Pons (tissue), 1 donor: ENCODE measurements at regions not wholly inside any gene's neighbourhood (a gene's known extent, or its start where the extent isn't known, plus 50 kb on each side); places are given as distances from the start of the nearest gene placed in this dataset.

Experiments used
- DNase-seq: peaks from one replicate; pipeline ENCODE4 v3.0.0-alpha.2; 2016; ENCODE audit warnings: low spot score

DNA sequence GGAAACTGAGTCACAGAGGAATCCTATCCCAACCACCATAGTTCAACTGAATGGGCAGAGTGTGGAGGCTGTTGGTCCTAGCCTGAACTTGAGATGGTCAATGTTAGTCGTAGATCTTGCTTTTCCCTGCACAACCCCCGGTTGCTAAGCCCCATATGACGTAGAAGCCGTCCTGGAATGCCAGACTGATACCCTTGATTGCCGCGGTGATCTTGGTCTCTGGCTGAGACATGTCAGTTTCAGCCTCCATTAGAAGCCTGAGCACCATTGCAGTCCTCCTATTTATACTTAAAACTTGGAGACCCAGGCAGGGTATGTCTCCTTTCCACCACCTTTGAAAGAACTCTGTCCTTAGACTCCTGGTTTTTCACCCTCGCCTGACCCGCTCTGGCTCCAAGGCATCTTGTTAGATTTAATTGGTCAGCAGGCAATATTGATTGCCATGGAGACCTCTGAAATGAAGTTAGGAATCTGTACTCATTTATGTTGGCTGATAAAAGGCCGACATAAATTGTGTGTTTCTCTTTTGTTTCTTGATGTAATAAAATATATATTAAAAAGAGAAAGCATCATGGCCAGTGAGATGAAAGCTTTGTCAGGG is 53.4 kb downstream of the RPLP1 start:
- no peak for DNase-seq

DNA sequence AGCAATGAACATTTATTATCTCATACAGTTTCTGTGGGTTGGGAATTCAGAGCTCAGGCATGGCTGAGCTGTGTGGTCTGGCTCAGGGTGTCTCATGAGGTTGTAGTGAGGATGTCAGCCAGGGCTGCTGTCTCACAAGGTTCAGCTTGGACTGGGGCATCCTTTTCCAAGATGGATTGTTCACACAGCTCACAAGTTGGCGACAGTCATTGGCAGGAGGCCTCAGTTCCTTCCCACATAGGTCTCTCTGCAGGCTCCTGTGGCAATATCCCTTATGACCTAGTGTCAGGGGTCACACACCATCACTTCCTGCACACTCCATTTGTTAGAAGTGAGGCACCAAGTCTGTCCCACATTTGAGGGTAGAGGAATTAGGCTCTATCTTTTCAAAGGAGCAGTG is 56.0 kb downstream of the RPLP1 start:
- no peak for DNase-seq

DNA sequence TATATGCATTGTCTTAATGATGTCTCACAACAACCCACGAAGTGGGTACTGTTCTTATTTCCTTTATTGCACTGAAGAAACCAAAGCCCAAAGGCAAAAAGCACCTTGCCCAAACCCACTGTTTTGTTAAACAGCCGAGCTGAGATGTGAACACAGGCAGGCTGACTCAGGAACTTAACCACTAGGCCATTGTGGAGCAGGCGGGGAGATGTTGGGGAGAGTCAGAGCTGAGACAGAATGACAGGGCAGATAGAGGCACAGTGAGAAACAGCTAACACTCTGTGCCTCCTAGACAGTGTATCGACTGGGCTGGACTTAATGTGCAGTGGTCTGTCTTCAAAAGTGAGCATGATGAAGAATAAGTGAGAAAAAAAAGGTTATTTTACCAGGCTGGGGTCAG is 56.5 kb downstream of the RPLP1 start:
- no peak for DNase-seq

DNA sequence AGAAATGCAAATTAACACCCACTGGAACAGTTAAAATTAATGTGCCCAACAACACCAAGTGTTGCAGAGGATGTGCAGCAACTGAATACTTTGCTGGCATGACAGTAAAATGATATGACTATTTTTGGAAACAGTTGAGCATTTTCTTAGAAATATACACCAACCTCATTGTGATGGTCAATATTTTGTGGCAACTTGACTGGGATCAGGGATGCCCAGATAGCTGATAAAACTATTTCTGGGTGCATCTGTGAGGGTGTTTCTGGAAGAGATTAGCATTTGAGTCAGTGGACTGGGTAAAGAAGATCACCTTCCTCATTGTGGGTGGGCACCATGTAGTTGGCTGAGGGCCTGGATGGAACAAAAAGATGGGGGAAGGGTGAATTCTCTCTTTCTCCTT is 57.9 kb downstream of the RPLP1 start:
- DNase-seq = no peak

DNA sequence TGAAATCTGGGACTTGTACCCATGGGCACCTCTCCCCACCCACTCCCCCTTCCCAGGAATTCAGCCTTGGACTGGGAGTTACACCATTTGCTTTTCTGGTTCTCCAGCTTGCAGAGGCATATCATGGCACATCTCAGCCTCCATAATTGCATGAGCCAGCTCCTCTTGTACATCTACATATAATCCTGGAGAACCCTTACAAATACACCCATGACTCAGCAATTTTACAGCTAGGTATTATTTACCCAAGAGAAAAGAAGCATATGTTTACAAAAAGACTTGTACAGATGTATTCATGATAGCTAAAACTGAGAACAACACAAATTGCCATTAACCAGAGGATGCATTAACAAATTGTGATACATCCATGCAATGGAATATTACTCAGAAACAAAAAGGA is 58.4 kb downstream of the RPLP1 start:
- no peak for DNase-seq

DNA sequence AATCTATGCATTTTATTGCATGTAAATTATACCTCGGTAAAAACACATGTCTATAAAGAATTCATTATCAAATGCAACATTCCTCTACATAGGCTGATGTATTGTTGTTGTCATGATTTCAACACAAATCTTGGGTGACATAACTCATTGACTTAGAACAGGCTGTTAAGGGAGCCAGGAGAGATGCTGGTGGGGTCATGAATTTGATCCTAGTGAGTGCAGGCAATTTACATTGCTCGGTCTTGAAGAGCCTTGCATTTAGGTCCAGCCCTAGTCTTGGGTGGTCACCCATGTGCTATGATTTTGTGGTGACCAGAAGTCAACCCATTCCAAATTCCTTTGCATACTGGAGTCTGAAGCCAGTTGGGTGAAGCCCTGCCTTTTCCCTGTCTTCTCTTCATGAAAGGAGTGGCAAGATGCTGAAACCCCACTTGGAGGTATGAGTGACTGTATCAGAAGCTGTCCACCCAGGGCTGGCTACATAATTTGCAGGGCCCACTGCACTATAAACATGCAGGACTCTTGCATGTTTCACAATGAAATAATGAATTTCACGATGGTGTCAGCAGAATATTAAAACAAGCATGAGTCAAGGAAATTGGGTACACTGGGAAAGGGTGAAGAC is 59.2 kb downstream of the RPLP1 start:
- DNase-seq = no peak

DNA sequence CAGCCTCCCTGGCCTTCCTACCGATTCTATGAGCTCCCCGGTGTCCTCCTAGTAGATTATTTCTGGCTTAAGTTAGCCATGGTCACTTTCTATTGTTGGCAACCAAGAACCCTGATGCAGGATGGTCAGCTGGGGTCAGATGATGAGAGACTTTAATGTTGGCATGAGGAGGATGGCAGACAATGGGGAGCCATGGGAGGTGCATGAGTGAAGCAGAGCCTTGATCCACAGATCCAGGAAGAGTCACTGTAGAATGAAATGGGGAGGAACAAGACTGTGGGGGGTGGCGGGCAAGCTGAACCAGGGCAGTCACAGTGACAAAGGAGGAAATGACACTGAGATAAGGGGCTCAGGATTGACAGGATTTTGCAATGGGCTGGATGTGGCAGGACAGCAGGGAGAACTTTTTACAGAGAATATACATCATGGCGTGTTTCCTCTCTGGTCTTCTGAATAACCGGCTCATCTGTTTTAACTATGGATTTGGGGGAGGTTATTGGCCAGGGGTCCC is 60.9 kb downstream of the RPLP1 start:
- DNase-seq = no peak

DNA sequence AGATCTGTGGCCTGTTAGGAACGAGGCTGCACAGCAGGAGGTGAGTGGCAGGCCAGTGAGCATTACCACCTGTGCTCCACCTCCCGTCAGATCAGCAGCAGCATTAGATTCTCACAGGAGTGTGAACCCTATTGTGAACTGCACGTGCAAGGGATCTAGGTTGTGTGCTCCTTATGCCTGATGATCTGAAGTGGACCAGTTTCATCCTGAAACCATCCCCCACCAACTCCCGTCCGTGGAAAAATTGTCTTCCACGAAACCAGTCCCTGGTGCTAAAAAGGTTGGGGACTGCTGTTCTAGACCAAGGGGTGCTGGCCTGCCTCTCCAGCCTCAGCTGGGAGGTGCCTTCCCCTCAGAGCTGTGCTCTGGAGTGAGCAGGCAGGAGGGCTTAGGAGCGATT is 61.4 kb downstream of the RPLP1 start:
- no peak for DNase-seq

DNA sequence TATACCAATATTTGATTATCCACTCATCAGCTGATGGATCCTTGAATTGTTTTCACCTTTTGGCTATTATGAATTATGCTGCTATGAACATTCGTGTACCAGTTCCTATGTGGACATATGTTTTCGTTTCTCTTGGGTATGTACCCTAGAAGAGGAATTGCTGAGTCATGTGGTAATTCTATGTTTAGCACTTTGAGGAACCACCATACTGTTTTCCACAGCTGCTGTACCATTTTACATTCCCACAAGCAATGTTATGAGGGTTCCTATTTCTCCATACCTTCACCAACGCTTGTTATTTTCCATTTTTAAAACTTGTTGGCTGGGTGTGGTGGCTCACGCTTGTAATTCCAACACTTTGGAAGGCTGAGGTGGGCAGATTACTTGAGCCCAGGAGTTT is 62.9 kb downstream of the RPLP1 start:
- no peak for DNase-seq

DNA sequence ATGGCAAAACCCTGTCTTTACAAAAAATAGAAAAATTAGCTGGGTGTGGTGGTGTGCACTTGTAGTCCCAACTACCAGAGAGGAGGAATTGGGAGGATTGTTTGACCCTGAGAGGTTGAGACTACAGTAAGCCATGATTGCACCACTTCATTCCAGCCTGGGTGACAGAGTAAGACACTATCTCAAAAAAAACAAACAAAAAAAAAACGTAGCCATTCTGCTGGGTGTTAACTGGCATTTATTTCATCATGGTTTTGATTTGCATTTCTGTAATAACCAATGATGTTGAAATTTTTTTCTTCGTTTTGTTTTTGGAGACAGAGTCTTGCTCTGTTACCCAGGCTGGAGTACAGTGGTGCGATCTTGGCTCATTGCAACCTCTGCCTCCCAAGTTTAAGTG is 63.3 kb downstream of the RPLP1 start:
- no peak for DNase-seq

DNA sequence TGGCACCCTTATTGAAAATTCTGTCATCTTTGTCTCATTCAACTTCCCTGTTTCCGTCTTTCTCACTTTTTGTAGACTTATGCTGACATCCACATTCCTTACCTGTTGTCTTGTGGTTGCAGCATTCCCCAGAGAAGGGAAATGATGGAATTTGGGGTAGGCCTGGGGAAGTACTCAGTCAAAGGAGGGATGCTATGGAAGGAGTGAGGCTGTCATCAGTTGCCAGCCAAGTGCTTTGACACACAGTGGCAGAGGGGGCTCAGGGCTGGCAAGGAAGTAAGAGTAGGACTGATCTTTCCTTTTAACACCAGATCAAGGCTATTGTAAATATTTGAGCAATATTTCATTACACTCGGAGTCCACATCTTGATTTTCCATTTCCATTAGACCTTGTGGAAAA is 64.4 kb downstream of the RPLP1 start:
- DNase-seq = no peak

DNA sequence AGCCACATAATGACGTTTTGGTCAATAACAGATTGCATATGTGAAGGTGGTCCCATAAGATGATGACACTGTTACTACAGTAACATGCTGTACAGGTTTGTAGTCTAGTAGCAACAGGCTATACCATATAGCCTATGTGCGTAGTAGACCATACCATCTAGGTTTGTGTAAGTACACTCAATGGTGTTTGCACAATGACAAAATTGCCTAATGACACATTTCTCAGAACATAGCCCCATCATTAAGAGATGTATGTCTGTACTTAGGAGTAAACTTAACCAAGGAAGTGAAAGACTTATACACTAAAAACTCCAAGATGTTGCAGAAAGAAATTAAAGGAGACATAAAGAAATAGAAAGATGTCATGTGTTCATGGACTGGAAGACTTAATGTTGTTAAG is 66.2 kb downstream of the RPLP1 start:
- DNase-seq = no peak

DNA sequence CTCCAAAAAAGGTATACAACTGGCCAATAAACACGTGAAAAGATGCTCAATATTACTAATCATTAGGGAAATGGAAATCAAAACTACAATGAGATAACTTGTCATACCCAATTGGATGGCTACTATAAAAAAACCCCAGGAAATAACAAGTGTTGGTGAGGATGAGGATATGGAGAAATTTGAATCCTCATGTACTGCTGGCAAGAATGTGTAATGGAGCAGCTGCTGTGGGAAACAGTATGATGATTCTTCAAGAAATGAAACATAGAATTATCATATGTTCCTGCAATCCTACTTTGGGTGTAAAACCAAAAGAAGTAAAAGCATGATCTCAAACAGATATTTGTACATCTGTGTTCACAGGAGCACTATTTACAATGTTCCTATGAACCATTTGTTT is 67.4 kb downstream of the RPLP1 start:
- DNase-seq = no peak

DNA sequence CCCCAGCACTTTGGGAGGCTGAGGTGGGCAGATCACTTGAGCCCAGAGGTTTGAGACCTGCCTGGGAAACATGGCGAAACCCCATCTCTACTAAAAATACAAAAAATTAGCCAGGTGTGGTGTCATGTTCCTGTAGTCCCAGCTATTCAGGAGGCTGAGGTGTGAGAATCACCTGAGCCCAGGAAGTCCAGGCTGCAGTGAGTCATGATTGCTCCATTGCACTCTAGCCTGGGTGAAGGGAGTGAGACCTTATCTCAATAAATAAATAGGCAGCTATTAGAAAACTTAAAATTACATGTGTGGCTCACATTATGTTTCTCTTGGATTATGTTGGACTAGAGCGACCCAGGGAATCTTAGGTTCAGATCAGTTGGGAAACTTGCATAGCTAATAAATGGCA is 69.7 kb downstream of the RPLP1 start:
- DNase-seq = no peak

DNA sequence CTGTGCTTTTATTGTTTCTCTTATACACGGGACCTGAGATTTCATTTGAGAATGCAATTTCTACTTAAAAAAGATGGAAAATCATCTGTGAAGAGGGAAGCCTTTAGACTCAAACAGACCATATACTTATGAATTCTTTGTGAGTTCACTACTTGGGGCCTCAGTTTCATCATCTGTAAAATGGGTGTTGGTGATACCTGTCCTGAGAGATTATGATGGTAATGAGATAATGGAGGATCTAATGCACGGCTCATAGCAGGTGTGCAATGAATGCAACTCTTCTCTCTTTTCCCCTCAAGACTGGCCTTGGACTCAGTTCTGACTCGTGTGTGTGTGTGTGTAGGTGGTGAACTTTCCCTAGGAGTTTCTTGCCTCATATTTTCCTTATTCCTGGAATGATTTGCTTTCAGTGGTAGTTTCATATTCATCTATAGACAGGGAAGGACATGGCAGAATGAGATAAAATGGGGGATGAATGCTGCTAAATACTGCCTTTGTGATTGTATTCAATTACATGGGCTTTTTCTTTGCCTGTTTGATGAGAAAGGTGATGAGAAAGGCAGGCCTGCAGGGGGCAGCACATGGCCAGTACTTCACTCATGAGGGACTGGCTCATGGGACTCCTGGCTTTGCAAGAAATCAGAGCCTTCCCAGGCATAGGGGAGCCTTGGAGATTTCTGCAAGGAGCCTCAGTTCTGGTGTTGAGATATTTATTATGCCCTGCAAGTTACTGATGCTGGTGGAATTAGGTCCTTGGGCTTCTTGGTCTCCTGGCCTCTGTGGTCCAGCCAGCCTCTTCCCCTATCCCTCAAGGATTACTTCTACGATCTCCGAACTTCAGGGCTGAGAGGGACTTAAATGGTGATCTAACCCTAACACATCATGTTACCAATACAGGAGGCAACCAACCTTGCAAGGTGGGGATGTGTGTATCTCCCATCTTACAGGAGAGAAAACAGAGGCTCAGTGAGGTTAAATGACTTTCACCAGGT is 70.7 kb downstream of the RPLP1 start:
- peak; percentile 86 for DNase-seq

DNA sequence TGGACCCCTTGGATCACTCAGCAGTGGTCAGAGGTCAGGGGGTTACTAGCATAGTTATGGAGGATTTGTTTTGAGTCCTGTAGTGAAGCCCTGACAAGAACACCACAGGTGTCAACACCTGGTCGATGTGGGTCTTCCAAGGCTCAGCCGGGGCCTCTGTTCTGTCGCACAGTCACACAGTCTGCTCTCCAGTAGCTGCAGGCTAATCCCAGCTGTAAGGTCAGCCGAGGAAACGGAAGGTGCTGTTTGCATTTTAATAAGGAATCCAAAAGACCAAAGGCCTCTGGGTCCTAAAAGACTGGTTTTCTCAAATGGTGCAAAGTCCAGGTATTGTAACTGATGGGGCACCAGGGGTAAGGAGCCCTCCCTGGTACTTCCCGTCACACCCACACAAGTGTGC is 71.7 kb downstream of the RPLP1 start:
- DNase-seq = no peak

DNA sequence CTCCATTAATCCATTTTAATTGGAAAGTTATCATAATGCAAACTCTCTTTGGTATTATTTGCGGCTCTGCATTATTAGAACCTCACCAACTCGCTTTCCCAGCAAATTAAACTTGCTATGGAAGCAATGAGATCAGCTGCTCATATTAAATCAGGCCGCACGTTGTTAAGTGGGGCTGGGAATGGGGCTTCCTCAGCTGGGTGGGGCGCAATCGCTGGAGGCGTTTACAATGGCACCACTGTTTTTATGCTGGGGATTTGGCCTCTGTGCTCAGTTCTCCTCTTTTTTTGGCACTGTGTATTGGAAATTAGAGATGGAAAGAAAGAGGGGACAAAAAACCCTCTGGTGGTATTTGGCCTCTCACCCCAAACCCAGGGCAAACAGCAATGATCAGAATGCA is 72.2 kb downstream of the RPLP1 start:
- peak; percentile 55 for DNase-seq

DNA sequence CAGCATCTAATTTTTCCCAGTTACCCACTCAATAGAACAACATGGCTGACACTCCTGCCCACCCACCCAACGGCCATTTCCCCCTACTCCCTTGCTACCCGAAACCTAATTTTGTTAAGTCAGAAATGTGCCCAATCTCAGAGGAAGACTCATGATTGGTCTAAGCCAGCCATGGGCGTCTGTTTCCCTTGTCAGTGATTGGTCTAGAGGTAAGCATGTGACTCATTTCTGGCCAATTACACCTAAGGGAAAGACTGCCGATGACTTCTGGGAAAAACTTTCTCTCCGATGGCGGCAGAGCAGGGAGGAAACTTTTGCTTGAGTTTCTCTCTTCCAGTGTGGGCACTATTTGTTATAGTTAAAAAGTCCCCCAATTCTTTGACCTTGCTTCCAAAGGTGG is 72.9 kb downstream of the RPLP1 start:
- no peak for DNase-seq

DNA sequence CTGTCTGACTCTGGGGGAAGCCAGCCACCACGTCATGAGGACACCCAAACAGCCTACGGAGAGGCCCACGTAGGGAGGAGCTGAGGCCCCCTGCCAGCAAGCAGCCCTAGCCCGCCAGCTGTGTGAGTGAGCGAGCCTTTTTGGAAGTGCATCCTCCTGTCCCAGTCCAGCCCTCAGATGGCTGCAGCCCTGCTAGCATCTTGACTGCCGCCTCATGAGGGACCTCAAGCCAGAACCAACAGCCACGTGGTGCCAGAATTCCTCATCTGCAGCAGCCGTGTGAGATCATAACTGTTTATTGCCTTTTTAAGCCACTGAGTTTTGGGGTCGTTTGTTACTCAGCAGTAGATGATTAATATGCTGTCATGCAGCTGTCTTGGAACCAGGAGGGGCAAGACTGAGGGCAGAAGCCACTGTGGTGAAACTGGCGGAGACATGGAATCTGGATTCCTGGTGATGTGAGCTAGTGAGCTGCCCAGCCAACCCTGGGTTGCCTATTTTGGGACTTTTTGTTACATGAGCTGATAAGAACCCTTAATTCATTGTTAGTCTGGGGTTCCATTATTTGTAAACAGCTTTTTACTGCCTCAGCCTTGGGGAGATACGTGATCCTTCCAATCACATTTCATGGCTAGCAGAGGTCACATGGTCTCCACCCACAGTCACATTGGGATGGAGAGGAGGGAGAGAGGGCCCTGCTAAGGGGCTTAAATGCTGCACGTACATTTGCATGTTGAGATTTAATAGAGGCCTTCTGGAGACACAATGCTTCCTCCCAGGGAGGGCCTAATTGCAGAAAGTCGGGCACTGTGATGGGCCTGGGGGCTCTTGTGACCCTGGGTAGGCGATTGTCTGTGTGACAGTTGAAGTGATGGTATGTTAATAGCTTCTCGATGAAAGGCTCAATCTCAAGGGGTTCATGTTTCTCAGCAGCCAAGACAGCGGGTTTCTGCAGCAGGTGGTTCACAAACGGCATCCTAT is 73.8 kb downstream of the RPLP1 start:
- DNase-seq = no peak

DNA sequence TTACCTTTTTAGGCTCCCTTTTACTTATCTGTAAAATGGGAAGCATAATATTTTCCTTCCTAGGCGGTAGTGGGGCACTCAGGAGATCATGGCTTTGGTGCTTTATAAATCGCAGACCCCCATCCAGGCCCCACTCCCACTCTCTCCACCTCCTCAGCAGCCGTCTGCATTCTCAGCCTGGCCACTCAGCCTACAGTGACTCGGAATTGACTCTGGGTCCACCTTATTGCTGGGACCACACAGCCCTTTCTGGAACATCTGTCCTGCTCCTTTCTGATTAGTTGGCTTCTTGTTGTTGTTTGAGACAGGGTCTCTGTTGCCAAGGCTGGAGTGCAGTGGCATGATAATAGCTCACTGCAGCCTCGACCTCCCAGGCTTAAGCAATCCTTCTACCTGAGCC is 76.5 kb downstream of the RPLP1 start:
- no peak for DNase-seq

DNA sequence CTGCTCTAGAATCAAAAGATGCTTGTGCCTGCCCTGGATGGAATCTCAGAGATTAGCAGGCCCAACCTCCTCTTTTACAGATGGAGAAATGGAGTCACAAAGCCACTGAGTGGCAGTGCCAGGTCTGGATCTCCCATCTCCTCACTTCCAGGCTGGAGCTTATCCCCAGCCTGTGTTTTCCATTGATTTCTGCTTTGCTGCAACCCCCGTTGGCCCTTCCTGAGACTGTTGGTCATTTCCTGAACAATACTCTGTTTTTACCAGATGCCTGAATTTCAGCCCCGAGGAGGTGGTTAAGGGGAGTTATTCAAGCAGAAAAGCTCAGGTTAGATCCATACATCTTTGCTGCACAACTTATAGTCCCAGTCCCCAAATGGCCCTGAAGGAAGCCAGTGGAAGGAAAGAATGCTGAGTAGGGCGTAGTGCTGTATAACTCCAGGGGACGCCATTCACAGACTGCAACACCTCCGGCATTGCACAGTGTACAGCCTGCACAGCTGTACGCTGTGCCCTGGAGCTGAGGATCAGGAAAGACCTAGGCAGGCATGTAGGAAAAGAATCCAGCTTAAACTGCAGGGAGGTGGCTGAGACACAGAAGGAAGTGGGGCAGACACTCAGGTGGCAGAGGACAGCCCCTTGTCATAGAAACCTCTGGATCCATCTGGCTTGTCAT is 77.5 kb downstream of the RPLP1 start:
- DNase-seq = no peak
